ENCODE measurements at regions not wholly inside any gene's neighbourhood (a gene's known extent, or its start where the extent isn't known, plus 50 kb on each side); places are given as distances from the start of the nearest gene placed in this dataset.

- no CpG with 5 or more reads among the region's 1 CpG for WGBS (ENCODE audit: low lambda C conversion rate)
- in situ Hi-C loops (cut with HindIII; ENCODE audit: extremely low pct_ligation_motif_present, low pct_unique_long_range_greater_than_20kb) = no loop called here
Observed at GRCh38 chrX:113429011-113429410, 588.4 kb upstream of the AMOT start.

More at GRCh38 chrX:113429011-113429410, 588.4 kb upstream of the AMOT start:
- ChIA-PET CTCF (ENCODE audit: low intra/inter-chr PET ratio, low total read pairs) (no interaction called here), POLR2A (no interaction called here)
- Histone ChIP-seq H3K9me3 (ENCODE audit: low read length) (no peaks in the 10 kb centered on the region), H3K36me3 (replicated peaks in 1 of 2; ENCODE audit: control insufficient read depth in 1 of 2, insufficient read depth in 2 of 2, low read length in 2 of 2) (no peaks in the 10 kb centered on the region), H3K27me3 (ENCODE audit: control insufficient read depth in 1 of 2, insufficient read depth in 2 of 2, low read length in 2 of 2) (no peaks in the 10 kb centered on the region), H3K27ac (ENCODE audit: extremely low read length, insufficient read depth, low read length) (no peak overlapping the region), H3K4me1 (ENCODE audit: insufficient read depth, low read length) (no peaks in the 10 kb centered on the region), H3K9ac (ENCODE audit: insufficient read depth, low read depth, low read length) (no peak overlapping the region), H3K79me2 (ENCODE audit: insufficient read depth, low read length) (no peaks in the 10 kb centered on the region), H4K20me1 (ENCODE audit: insufficient read depth, low read length) (no peaks in the 10 kb centered on the region), H2AFZ (ENCODE audit: low read length) (no peak overlapping the region), H3K4me2 (ENCODE audit: low read depth, low read length) (no peak overlapping the region), H3K4me3 (replicated peaks in 1 of 3; ENCODE audit: insufficient read depth in 1 of 3, low read depth in 2 of 3, low read length in 3 of 3) (no peak overlapping the region)
- no peak for FAIRE-seq
- no peak for TF ChIP-seq SALL1 (CRISPR knock-in tag; IDR thresholded peaks at IDR 0.05)
- no peak for TF ChIP-seq SAFB2 (CRISPR knock-in tag; IDR thresholded peaks at IDR 0.05; ENCODE audit: borderline replicate concordance, low read depth)
- TF ChIP-seq MLXIP (CRISPR knock-in tag; IDR thresholded peaks at IDR 0.05; ENCODE audit: borderline replicate concordance) = no peak
- no peak for TF ChIP-seq ZNF121 (CRISPR knock-in tag; IDR thresholded peaks at IDR 0.05)
- TF ChIP-seq TBX2 (CRISPR knock-in tag; IDR thresholded peaks at IDR 0.05; ENCODE audit: borderline replicate concordance) = no peak
- no peak for TF ChIP-seq HOXD1 (CRISPR knock-in tag; IDR thresholded peaks at IDR 0.05)
- TF ChIP-seq CBFB (CRISPR knock-in tag; IDR thresholded peaks at IDR 0.05) = no peak
- TF ChIP-seq SATB2 (CRISPR knock-in tag; IDR thresholded peaks at IDR 0.05) = no peak
- no peak for TF ChIP-seq ARID5B (CRISPR knock-in tag; IDR thresholded peaks at IDR 0.05)
- TF ChIP-seq ZNF761 (CRISPR knock-in tag; conservative IDR thresholded peaks at IDR 0.05) = no peak
- no peak for TF ChIP-seq ZNF17 (CRISPR knock-in tag; IDR thresholded peaks at IDR 0.05)
- TF ChIP-seq MTF2 (CRISPR knock-in tag; IDR thresholded peaks at IDR 0.05; ENCODE audit: borderline replicate concordance) = no peak
- no peak for TF ChIP-seq NFIB (CRISPR knock-in tag; IDR thresholded peaks at IDR 0.05; ENCODE audit: borderline replicate concordance)
- TF ChIP-seq ZFP90 (CRISPR knock-in tag; IDR thresholded peaks at IDR 0.05; ENCODE audit: borderline replicate concordance) = no peak
- BruUV-seq (replicated peaks) = no TSS peak
- no peak for DNase-seq (ENCODE audit: low spot score)
- intact Hi-C loops (cut with micrococcal nuclease; ENCODE audit: unreplicated experiment) = no loop called here
- ATAC-seq = no peak
